ENCODE measurements at regions not wholly inside any gene's neighbourhood (a gene's known extent, or its start where the extent isn't known, plus 50 kb on each side); places are given as distances from the start of the nearest gene placed in this dataset.

GRCh38 chr3:76035117-76035516 is 249.8 kb upstream of the ZNF717 start:
- no peak for ATAC-seq (ENCODE audit: low FRiP score in 2 of 2)
- 92 to 96% methylated on average over 2 of the region's 2 CpGs for WGBS, 2 donors
- no peak overlapping the region for H3K27ac ChIP-seq
- no peaks in the 10 kb centered on the region for H3K4me1 ChIP-seq
- H3K9me3 ChIP-seq = no peaks in the 10 kb centered on the region
- H3K36me3 ChIP-seq = no peaks in the 10 kb centered on the region
- no peak for DNase-seq
- no peaks in the 10 kb centered on the region for H3K27me3 ChIP-seq
- TF ChIP-seq POLR2A (IDR thresholded peaks at IDR 0.05) (no peak), EP300 (IDR thresholded peaks at IDR 0.05) (no peak), POLR2AphosphoS5 (IDR thresholded peaks at IDR 0.05) (no peak)
- TF ChIP-seq, protein P1, sequence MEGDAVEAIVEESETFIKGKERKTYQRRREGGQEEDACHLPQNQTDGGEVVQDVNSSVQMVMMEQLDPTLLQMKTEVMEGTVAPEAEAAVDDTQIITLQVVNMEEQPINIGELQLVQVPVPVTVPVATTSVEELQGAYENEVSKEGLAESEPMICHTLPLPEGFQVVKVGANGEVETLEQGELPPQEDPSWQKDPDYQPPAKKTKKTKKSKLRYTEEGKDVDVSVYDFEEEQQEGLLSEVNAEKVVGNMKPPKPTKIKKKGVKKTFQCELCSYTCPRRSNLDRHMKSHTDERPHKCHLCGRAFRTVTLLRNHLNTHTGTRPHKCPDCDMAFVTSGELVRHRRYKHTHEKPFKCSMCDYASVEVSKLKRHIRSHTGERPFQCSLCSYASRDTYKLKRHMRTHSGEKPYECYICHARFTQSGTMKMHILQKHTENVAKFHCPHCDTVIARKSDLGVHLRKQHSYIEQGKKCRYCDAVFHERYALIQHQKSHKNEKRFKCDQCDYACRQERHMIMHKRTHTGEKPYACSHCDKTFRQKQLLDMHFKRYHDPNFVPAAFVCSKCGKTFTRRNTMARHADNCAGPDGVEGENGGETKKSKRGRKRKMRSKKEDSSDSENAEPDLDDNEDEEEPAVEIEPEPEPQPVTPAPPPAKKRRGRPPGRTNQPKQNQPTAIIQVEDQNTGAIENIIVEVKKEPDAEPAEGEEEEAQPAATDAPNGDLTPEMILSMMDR (IDR thresholded peaks at IDR 0.05) = no peak
- H3K4me3 ChIP-seq = no peak overlapping the region

DNA sequence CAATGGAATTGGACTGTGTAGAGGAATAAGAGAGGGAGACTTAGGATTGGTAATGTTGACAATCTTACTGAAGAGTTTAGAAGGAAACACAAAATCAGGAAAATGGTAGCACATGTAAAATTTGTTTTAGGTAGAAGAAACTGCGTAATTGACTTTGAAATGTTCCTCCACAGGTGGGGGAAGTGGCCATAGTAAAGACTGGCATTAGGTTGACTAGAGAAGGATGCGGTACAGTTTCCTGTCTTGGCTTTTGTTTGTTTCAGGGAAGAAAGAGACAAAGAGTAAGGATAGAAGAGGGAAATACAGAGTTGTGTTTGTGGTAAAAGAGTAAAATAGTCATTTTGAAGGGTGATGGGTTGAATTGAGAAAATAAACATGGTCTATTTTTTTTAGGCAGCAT is 253.6 kb upstream of the ZNF717 start:
- H3K27me3 ChIP-seq = no peaks in the 10 kb centered on the region
- no peaks in the 10 kb centered on the region for H3K9me3 ChIP-seq
- no peak for TF ChIP-seq POLR2AphosphoS5 (IDR thresholded peaks at IDR 0.05)
- TF ChIP-seq EP300 (IDR thresholded peaks at IDR 0.05) = no peak
- TF ChIP-seq, protein P1 (IDR thresholded peaks at IDR 0.05) = no peak
- TF ChIP-seq POLR2A (IDR thresholded peaks at IDR 0.05) = no peak
- no peak overlapping the region for H3K27ac ChIP-seq
- no peak overlapping the region for H3K4me3 ChIP-seq
- H3K4me1 ChIP-seq = no peaks in the 10 kb centered on the region
- 67 to 77% methylated on average over 2 of the region's 2 CpGs for WGBS, 2 donors
- no peak for ATAC-seq (ENCODE audit: low FRiP score in 2 of 2)
- no peaks in the 10 kb centered on the region for H3K36me3 ChIP-seq
- DNase-seq = no peak

DNA sequence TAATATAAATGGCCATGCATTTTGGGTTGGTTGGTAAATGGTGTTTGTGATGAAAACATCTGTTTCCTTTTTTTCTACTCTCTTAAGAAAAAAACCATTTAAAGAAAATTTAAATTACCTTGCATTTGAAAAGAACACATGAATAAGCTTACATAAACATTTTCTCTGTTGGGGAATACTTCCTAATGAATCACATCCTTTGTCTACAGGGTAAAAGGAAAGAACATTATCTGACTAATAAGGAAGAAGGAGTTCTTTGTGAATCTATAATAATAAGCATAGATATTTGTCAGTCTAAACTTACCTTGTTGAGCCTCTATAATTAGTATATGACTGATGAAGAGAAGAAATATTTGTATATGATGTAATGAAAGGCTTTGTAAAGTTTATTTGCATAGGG is 254.1 kb upstream of the ZNF717 start:
- Histone ChIP-seq H3K4me1 (no peaks in the 10 kb centered on the region), H3K4me3 (no peak overlapping the region), H3K27ac (no peak overlapping the region), H3K27me3 (no peaks in the 10 kb centered on the region), H3K9me3 (no peaks in the 10 kb centered on the region), H3K36me3 (no peaks in the 10 kb centered on the region)
- TF ChIP-seq, protein P1 (IDR thresholded peaks at IDR 0.05) = no peak
- TF ChIP-seq EP300 (IDR thresholded peaks at IDR 0.05) (no peak), POLR2A (IDR thresholded peaks at IDR 0.05) (no peak), POLR2AphosphoS5 (IDR thresholded peaks at IDR 0.05) (no peak)
- ATAC-seq (ENCODE audit: low FRiP score in 2 of 2) (no peak), DNase-seq (no peak)

DNA sequence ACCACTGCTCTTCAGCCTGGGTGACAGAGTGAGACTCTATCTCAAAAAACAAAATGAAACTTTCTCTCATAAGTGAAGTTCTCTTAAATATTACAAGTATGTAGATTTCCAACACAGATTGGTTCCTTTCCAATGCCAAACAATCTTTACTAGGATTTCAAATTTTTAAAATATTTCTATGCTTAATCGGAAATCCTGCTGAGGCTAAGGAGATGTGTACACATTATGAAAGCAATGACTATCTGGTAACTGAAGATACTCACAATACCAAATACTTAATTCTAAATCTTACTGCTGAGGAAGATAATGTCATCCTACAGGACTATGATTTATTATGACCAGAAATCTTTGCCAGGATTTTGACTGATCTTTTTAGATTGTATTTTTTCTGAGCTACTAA is 255.6 kb upstream of the ZNF717 start:
- H3K4me3 ChIP-seq = no peak overlapping the region
- ATAC-seq (ENCODE audit: low FRiP score in 2 of 2) (no peak), DNase-seq (no peak)
- H3K27me3 ChIP-seq = no peaks in the 10 kb centered on the region
- no peaks in the 10 kb centered on the region for H3K9me3 ChIP-seq
- no peaks in the 10 kb centered on the region for H3K4me1 ChIP-seq
- no peaks in the 10 kb centered on the region for H3K36me3 ChIP-seq
- H3K27ac ChIP-seq = no peak overlapping the region
- WGBS, 2 donors = 20 to 46% methylated on average over 1 of the region's 1 CpG
- no peak for TF ChIP-seq POLR2AphosphoS5 (IDR thresholded peaks at IDR 0.05)
- TF ChIP-seq, protein P1 (IDR thresholded peaks at IDR 0.05) = no peak
- TF ChIP-seq EP300 (IDR thresholded peaks at IDR 0.05) = no peak
- no peak for TF ChIP-seq POLR2A (IDR thresholded peaks at IDR 0.05)

DNA sequence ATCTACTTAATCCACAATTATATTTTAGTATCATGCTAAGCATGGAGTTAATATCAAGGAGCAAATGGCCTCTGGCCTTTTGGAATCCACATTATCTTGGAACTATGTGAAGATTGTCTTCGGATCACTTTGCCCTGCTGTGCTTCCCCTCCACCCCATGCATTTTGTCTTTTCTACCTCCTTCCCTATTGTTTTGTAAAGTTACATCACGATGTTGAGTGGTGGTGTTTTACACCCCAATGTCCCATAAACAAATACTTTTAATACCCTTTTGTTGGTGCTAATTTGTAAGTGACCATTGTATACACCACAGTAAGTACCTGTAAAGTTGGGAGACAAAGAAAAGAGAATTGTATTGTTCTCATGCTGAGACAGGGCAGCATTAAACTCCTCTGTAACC is 258.4 kb upstream of the ZNF717 start:
- DNase-seq (no peak), ATAC-seq (ENCODE audit: low FRiP score in 2 of 2) (no peak)
- Histone ChIP-seq H3K36me3 (no peaks in the 10 kb centered on the region), H3K9me3 (no peaks in the 10 kb centered on the region), H3K27me3 (no peaks in the 10 kb centered on the region), H3K4me3 (no peak overlapping the region), H3K4me1 (no peaks in the 10 kb centered on the region), H3K27ac (no peak overlapping the region)
- TF ChIP-seq POLR2AphosphoS5 (IDR thresholded peaks at IDR 0.05) (no peak), POLR2A (IDR thresholded peaks at IDR 0.05) (no peak), EP300 (IDR thresholded peaks at IDR 0.05) (no peak)
- TF ChIP-seq, protein P1 (IDR thresholded peaks at IDR 0.05) = no peak
- WGBS, 2 donors = 77 to 84% methylated on average over 2 of the region's 2 CpGs
